CD1c-positive myeloid dendritic cell (primary cell): ENCODE measurements at regions not wholly inside any gene's neighbourhood (a gene's known extent, or its start where the extent isn't known, plus 50 kb on each side); places are given as distances from the start of the nearest gene placed in this dataset.
"Not testable (repeated sequence)": the region's sequence is repeated elsewhere in the genome, so short reads cannot be mapped to it uniquely, and the experiment has no call there.

ENCODE experiments used
- DNase-seq: peaks from one replicate; pipeline ENCODE4 v3.0.0-alpha.2; 2016; ENCODE audit errors: extremely low spot score

- DNase-seq = peak; percentile 53
Observed at GRCh38 chr15:31178705-31179104, 77.2 kb upstream of the TRPM1 start.

- no peak for DNase-seq
Observed at GRCh38 chr15:31179693-31180092, 78.2 kb upstream of the TRPM1 start.

- DNase-seq = no peak
Observed at GRCh38 chr15:31193291-31193690, 91.8 kb upstream of the TRPM1 start.

GRCh38 chr15:31195871-31196270 lies 94.3 kb upstream of the TRPM1 start:
- DNase-seq = no peak

GRCh38 chr15:31197497-31198414 lies 96.2 kb upstream of the TRPM1 start:
- DNase-seq = peak; percentile 70

- DNase-seq = peak; percentile 39
Observed at GRCh38 chr15:31200735-31201151, 99.2 kb upstream of the TRPM1 start.

GRCh38 chr15:31202953-31203352 lies 101.4 kb upstream of the TRPM1 start:
- DNase-seq = no peak

- DNase-seq = no peak
Observed at GRCh38 chr15:31203999-31204398, 102.5 kb upstream of the TRPM1 start.

GRCh38 chr15:31206386-31207181 lies 105.1 kb upstream of the TRPM1 start:
- no peak for DNase-seq

- DNase-seq = no peak
Observed at GRCh38 chr15:31207246-31207645, 105.7 kb upstream of the TRPM1 start.

GRCh38 chr15:31207861-31208260 lies 106.3 kb upstream of the TRPM1 start:
- not testable (repeated sequence) for DNase-seq

- no peak for DNase-seq
Observed at GRCh38 chr15:31208817-31209216, 107.3 kb upstream of the TRPM1 start.

GRCh38 chr15:31211353-31211752 lies 109.8 kb upstream of the TRPM1 start:
- DNase-seq = no peak

GRCh38 chr15:31212326-31213080 lies 111.0 kb upstream of the TRPM1 start:
- DNase-seq = peak; percentile 74

- no peak for DNase-seq
Observed at GRCh38 chr15:31214158-31214863, 112.3 kb upstream of the KLF13 start.

- peak; percentile 68 for DNase-seq
Observed at GRCh38 chr15:31214864-31215489, 111.7 kb upstream of the KLF13 start.

GRCh38 chr15:31215490-31216214 lies 111.0 kb upstream of the KLF13 start:
- peak; percentile 86 for DNase-seq

- peak; percentile 89 for DNase-seq
Observed at GRCh38 chr15:31216215-31216911, 110.3 kb upstream of the KLF13 start.

GRCh38 chr15:31217067-31217466 lies 109.6 kb upstream of the KLF13 start:
- DNase-seq = no peak
